GM23338 (cell line): ENCODE measurements at regions not wholly inside any gene's neighbourhood (a gene's known extent, or its start where the extent isn't known, plus 50 kb on each side); places are given as distances from the start of the nearest gene placed in this dataset.
A peak's percentile ranks its signal among the peaks of the same experiment; 100 is the strongest.

Experiments
- ATAC-seq: fragments of 200-7000 bp; cut with Tn5 transposase; 3 replicates; pipeline ENCODE4 v1.9.1; 2020
- DNase-seq: peaks from one replicate; pipeline ENCODE4 v3.0.0-alpha.2; 2015; ENCODE audit warnings: low spot score
- H2AFZ ChIP-seq: fragments of 200-600 bp; sonication (generic); 2 replicates; pipeline ENCODE4 v1.8.0; 2016; ENCODE audit warnings: antibody characterized with exemption, mild to moderate bottlenecking, moderate library complexity
- H3F3A ChIP-seq: fragments of 200-600 bp; sonication (generic); replicated peaks from 2 replicates; pipeline ENCODE4 v1.8.0; 2017; ENCODE audit warnings: antibody characterized with exemption, mixed run types, low read depth
- H3K27ac ChIP-seq: fragments of 200-600 bp; sonication (generic); 2 replicates; pipeline ENCODE4 v1.6.1; 2016; ENCODE audit warnings: low read depth
- H3K27me3 ChIP-seq: fragments of 200-600 bp; sonication (generic); 2 replicates; pipeline ENCODE4 v1.8.0; 2016; ENCODE audit warnings: mild to moderate bottlenecking, mixed run types, moderate library complexity; ENCODE audit not compliant: insufficient read depth
- H3K36me3 ChIP-seq: fragments of 200-600 bp; sonication (generic); 2 replicates; pipeline ENCODE4 v1.8.0; 2016; ENCODE audit warnings: mild to moderate bottlenecking; ENCODE audit not compliant: insufficient read depth
- H3K4me1 ChIP-seq: fragments of 200-600 bp; sonication (generic); 2 replicates; pipeline ENCODE4 v1.8.0; 2016; ENCODE audit warnings: mild to moderate bottlenecking, moderate library complexity; ENCODE audit not compliant: insufficient read depth
- H3K4me2 ChIP-seq: fragments of 200-600 bp; sonication (generic); 2 replicates; pipeline ENCODE4 v1.7.1; 2017; ENCODE audit warnings: mixed run types
- H3K4me3 ChIP-seq: fragments of 200-600 bp; sonication (generic); 2 replicates; pipeline ENCODE4 v1.6.1; 2016; ENCODE audit warnings: mixed run types
- H3K79me2 ChIP-seq: fragments of 200-600 bp; sonication (generic); replicated peaks from 2 replicates; pipeline ENCODE4 v1.8.0; 2017; ENCODE audit warnings: mild to moderate bottlenecking; ENCODE audit not compliant: insufficient read depth
- H3K9me2 ChIP-seq: fragments of 200-600 bp; sonication (generic); 2 replicates; pipeline ENCODE4 v1.8.0; 2017; ENCODE audit not compliant: insufficient read depth
- H4K20me1 ChIP-seq: fragments of 200-600 bp; sonication (generic); replicated peaks from 2 replicates; pipeline ENCODE4 v1.8.0; 2017; ENCODE audit warnings: mild to moderate bottlenecking; ENCODE audit not compliant: insufficient read depth
- H3K27ac Mint-ChIP-seq: 2 replicates; pipeline ENCODE4 v1.8.0; 2020; ENCODE audit warnings: inconsistent platforms, mild to moderate bottlenecking, moderate library complexity, mixed read lengths
- H3K27me3 Mint-ChIP-seq: 3 replicates; pipeline ENCODE4 v1.8.0; 2022; ENCODE audit warnings: low read depth, mild to moderate bottlenecking, moderate library complexity, mixed read lengths, inconsistent platforms; ENCODE audit not compliant: insufficient read depth, poor library complexity
- H3K36me3 Mint-ChIP-seq: 3 replicates; pipeline ENCODE4 v1.8.0; 2021; ENCODE audit warnings: low read depth, mild to moderate bottlenecking, inconsistent platforms, moderate library complexity, mixed read lengths
- H3K4me1 Mint-ChIP-seq: 3 replicates; pipeline ENCODE4 v1.8.0; 2020; ENCODE audit warnings: mild to moderate bottlenecking, inconsistent platforms, mixed read lengths
- H3K4me3 Mint-ChIP-seq: 3 replicates; pipeline ENCODE4 v1.8.0; 2021; ENCODE audit warnings: moderate library complexity, mild to moderate bottlenecking, inconsistent platforms, mixed read lengths
- H3K9me3 Mint-ChIP-seq: 3 replicates; pipeline ENCODE4 v1.8.0; 2020; ENCODE audit warnings: moderate library complexity, mild to moderate bottlenecking, inconsistent platforms, mixed read lengths
- CREB1 ChIP-seq: fragments of 250-450 bp; sonication (Bioruptor Pico); IDR thresholded peaks from 2 replicates; pipeline ENCODE4 v1.5.0; 2020; ENCODE audit warnings: low read depth, mild to moderate bottlenecking, moderate library complexity
- POLR2AphosphoS5 ChIP-seq: IDR thresholded peaks from 2 replicates; pipeline ENCODE4 v1.6.1; 2016; ENCODE audit warnings: antibody characterized with exemption, low read depth
- TF ChIP-seq, protein P1 (sequence below): fragments of 250-450 bp; sonication (Bioruptor Pico); IDR thresholded peaks from 2 replicates; pipeline ENCODE4 v1.5.0; 2020; ENCODE audit warnings: mild to moderate bottlenecking, moderate library complexity
- TF ChIP-seq, protein P2 (sequence below), 2 experiments: fragments of 200-600 bp in 1 of 2; sonication (generic) in 1 of 2; conservative IDR thresholded peaks; 2 replicates each; pipeline versions ENCODE4 v1.5.1 to v1.6.1; 2016 to 2017; ENCODE audit warnings: antibody characterized with exemption in 2 of 2, low read depth in 2 of 2, mild to moderate bottlenecking in 2 of 2, moderate library complexity in 1 of 2

DNA sequence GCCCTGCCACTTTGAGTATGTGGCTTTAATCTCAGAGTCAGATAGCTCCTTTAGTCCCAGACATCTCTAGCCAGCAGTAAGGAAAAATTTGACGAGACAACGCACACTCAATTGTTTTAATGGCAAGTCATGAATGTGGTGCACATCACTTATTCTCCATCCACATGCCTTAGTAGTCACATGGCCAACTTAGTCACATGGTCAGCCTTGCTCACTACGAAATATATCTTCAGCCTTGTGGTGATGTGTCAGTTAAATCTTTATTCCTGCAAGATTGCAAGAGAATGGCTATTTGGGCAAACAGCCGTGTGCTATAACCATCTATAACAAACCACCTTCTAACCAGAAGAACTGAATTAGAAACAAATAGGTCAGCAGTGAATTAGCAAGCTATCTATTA, 871.1 kb upstream of the CELF2 start (continued):
- TF ChIP-seq, protein P1, sequence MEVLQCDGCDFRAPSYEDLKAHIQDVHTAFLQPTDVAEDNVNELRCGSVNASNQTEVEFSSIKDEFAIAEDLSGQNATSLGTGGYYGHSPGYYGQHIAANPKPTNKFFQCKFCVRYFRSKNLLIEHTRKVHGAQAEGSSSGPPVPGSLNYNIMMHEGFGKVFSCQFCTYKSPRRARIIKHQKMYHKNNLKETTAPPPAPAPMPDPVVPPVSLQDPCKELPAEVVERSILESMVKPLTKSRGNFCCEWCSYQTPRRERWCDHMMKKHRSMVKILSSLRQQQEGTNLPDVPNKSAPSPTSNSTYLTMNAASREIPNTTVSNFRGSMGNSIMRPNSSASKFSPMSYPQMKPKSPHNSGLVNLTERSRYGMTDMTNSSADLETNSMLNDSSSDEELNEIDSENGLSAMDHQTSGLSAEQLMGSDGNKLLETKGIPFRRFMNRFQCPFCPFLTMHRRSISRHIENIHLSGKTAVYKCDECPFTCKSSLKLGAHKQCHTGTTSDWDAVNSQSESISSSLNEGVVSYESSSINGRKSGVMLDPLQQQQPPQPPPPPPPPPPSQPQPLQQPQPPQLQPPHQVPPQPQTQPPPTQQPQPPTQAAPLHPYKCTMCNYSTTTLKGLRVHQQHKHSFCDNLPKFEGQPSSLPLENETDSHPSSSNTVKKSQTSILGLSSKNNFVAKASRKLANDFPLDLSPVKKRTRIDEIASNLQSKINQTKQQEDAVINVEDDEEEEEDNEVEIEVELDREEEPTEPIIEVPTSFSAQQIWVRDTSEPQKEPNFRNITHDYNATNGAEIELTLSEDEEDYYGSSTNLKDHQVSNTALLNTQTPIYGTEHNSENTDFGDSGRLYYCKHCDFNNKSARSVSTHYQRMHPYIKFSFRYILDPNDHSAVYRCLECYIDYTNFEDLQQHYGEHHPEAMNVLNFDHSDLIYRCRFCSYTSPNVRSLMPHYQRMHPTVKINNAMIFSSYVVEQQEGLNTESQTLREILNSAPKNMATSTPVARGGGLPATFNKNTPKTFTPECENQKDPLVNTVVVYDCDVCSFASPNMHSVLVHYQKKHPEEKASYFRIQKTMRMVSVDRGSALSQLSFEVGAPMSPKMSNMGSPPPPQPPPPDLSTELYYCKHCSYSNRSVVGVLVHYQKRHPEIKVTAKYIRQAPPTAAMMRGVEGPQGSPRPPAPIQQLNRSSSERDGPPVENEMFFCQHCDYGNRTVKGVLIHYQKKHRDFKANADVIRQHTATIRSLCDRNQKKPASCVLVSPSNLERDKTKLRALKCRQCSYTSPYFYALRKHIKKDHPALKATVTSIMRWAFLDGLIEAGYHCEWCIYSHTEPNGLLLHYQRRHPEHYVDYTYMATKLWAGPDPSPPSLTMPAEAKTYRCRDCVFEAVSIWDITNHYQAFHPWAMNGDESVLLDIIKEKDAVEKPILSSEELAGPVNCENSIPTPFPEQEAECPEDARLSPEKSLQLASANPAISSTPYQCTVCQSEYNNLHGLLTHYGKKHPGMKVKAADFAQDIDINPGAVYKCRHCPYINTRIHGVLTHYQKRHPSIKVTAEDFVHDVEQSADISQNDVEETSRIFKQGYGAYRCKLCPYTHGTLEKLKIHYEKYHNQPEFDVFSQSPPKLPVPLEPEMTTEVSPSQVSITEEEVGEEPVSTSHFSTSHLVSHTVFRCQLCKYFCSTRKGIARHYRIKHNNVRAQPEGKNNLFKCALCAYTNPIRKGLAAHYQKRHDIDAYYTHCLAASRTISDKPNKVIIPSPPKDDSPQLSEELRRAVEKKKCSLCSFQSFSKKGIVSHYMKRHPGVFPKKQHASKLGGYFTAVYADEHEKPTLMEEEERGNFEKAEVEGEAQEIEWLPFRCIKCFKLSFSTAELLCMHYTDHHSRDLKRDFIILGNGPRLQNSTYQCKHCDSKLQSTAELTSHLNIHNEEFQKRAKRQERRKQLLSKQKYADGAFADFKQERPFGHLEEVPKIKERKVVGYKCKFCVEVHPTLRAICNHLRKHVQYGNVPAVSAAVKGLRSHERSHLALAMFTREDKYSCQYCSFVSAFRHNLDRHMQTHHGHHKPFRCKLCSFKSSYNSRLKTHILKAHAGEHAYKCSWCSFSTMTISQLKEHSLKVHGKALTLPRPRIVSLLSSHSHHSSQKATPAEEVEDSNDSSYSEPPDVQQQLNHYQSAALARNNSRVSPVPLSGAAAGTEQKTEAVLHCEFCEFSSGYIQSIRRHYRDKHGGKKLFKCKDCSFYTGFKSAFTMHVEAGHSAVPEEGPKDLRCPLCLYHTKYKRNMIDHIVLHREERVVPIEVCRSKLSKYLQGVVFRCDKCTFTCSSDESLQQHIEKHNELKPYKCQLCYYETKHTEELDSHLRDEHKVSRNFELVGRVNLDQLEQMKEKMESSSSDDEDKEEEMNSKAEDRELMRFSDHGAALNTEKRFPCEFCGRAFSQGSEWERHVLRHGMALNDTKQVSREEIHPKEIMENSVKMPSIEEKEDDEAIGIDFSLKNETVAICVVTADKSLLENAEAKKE (CRISPR knock-in tag) = no peak

DNA sequence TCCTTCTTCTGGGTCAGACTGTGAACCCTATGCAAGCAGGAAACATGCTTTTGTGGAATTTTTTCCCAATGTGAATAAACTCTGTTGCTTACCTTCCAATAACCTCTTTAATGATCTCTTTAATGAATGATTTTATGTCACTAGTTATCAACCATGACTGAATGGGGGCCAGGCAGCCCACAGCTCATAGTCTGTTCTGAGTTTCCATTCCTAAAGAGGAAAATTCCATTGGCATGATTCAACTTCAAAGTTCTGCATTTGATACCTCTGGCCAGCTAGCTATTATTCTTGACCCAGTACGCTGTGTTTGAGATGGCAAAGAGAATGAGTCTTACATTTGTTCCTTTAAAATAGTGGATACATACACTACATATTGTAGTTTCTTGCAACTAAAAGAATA, 867.8 kb upstream of the CELF2 start:
- Histone ChIP-seq H3K9me2 (peaks cover 5% of the 10 kb centered on the region; the same call in 1 of the 2 replicates), H2AFZ (0 out of 2 replicates have a peak overlapping the region, but pooled peaks have one; percentile 5), H4K20me1 (no peaks in the 10 kb centered on the region), H3K4me1 (no peaks in the 10 kb centered on the region), H3F3A (no peaks in the 10 kb centered on the region), H3K27ac (no peak overlapping the region), H3K79me2 (no peaks in the 10 kb centered on the region), H3K4me3 (no peak overlapping the region), H3K4me2 (no peak overlapping the region), H3K36me3 (no peaks in the 10 kb centered on the region), H3K27me3 (no peaks in the 10 kb centered on the region)
- DNase-seq (no peak), ATAC-seq (no peak)
- TF ChIP-seq CREB1 (CRISPR knock-in tag) (no peak), POLR2AphosphoS5 (no peak)
- TF ChIP-seq, protein P2, sequence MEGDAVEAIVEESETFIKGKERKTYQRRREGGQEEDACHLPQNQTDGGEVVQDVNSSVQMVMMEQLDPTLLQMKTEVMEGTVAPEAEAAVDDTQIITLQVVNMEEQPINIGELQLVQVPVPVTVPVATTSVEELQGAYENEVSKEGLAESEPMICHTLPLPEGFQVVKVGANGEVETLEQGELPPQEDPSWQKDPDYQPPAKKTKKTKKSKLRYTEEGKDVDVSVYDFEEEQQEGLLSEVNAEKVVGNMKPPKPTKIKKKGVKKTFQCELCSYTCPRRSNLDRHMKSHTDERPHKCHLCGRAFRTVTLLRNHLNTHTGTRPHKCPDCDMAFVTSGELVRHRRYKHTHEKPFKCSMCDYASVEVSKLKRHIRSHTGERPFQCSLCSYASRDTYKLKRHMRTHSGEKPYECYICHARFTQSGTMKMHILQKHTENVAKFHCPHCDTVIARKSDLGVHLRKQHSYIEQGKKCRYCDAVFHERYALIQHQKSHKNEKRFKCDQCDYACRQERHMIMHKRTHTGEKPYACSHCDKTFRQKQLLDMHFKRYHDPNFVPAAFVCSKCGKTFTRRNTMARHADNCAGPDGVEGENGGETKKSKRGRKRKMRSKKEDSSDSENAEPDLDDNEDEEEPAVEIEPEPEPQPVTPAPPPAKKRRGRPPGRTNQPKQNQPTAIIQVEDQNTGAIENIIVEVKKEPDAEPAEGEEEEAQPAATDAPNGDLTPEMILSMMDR (conservative IDR thresholded peaks at IDR 0.05; ENCODE audit: low read depth in 2 of 2) = no peak
- Mint-ChIP-seq H3K27ac (no peak overlapping the region), H3K36me3 (no peaks in the 10 kb centered on the region), H3K4me3 (no peak overlapping the region), H3K27me3 (no peaks in the 10 kb centered on the region), H3K4me1 (no peaks in the 10 kb centered on the region), H3K9me3 (no peaks in the 10 kb centered on the region)
